ENCODE measurements at regions not wholly inside any gene's neighbourhood (a gene's known extent, or its start where the extent isn't known, plus 50 kb on each side); places are given as distances from the start of the nearest gene placed in this dataset.

DNA sequence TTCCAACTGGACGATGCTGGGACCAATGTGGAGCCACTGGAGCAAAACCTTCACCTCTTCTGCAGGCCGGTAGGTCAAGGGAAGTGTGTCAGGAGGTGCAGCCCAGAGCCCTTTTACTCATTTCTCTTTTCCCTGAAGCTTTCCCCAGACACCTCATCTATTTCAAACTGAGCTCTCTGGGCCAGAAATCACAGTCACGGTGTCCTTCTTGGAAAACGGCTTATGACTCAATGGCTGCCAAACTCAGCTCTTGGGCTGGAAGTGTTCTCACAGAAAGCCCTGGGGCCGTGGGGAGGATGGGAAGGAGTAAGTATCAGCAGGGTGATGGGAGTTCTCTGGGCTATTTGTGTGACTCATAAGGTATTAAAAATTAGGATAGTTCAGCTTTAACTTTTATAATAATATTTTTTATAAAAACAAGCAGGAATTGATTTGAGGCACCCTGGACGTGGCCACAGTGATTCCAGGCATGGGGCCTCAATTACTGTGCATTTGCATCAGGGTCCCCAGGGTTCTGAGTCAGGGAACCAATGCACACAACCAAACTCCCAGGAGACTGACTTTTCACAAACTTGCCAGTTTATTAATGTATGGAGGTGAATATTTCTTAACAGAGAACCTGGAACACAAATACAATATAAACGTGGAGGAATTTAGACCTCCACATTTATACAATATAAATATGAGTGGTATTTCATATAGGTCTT, 187.4 kb upstream of the TMEM72 start:
- TF ChIP-seq RAD21 (IDR thresholded peaks at IDR 0.05; ENCODE audit: low read depth) (no peak), TAF1 (IDR thresholded peaks at IDR 0.05; ENCODE audit: low read depth) (no peak), CEBPB (IDR thresholded peaks at IDR 0.05) (no peak), TEAD4 (IDR thresholded peaks at IDR 0.05) (no peak), NFIC (IDR thresholded peaks at IDR 0.05) (no peak), USF1 (IDR thresholded peaks at IDR 0.05) (no peak), EP300 (IDR thresholded peaks at IDR 0.05; ENCODE audit: borderline replicate concordance) (no peak), CREB1 (IDR thresholded peaks at IDR 0.05; ENCODE audit: low read depth) (no peak), TCF12 (IDR thresholded peaks at IDR 0.05; ENCODE audit: low read depth) (no peak), REST (IDR thresholded peaks at IDR 0.05; ENCODE audit: low read depth) (no peak)
